HCT116 (cell line): ENCODE measurements at regions not wholly inside any gene's neighbourhood (a gene's known extent, or its start where the extent isn't known, plus 50 kb on each side); places are given as distances from the start of the nearest gene placed in this dataset.

Experiments
- ATAC-seq: fragments of 200-7000 bp; cut with Tn5 transposase; 2 replicates; pipeline ENCODE4 v1.9.1; 2020; ENCODE audit warnings: mild to moderate bottlenecking, moderate library complexity
- BruUV-seq: library from RNA; stranded (reverse); fragments of 400-500 nt; replicated peaks from 2 replicates; lab custom pipeline; 2021; lab: Mats Ljungman, UMichigan
- CTCF ChIA-PET: fragments of 300-600 bp; sonication (Branson Sonifier 250); formaldehyde crosslinking; loops from one replicate; lab custom pipeline; 2021; ENCODE audit warnings: antibody characterized with exemption; lab: Charles Lee
- POLR2A ChIA-PET: fragments of 300-600, 350-600 bp; sonication (Branson Sonifier 250); formaldehyde crosslinking; loops from one replicate; lab custom pipeline; 2021; ENCODE audit warnings: antibody characterized with exemption; lab: Charles Lee
- RAD21 ChIA-PET, 2 experiments: fragments of 300-600 bp; sonication (Branson Sonifier 250); formaldehyde crosslinking; loops; one replicate each; lab custom pipeline; 2023; ENCODE audit warnings: low total read pairs in 2 of 2; ENCODE audit not compliant: uncharacterized antibody in 2 of 2, unreplicated experiment in 2 of 2, low non-redundant PET in 1 of 2; lab: Charles Lee
- DNase-seq: peaks from one replicate; pipeline ENCODE4 v3.0.0-alpha.2; 2010; ENCODE audit warnings: low read depth, low spot score
- H2AFZ ChIP-seq: fragments of 200-600 bp; shearing (Covaris generic), sonication (generic); 2 replicates; pipeline ENCODE4 v1.6.1; 2017; ENCODE audit warnings: low read depth, mixed run types, mixed read lengths, antibody characterized with exemption, low read length; ENCODE audit not compliant: poor library complexity, severe bottlenecking
- H3K27ac ChIP-seq: 2 replicates; pipeline ENCODE4 v1.5.1; 2012; ENCODE audit warnings: low read depth, low read length
- H3K27me3 ChIP-seq: fragments of 200-600 bp; sonication (generic); 2 replicates; pipeline ENCODE4 v1.6.1; 2016; ENCODE audit warnings: mixed run types, low read length, mixed read lengths; ENCODE audit not compliant: insufficient read depth
- H3K36me3 ChIP-seq, 2 experiments: fragments of 200-500 bp in 1 of 2; fragments of 200-600 bp in 1 of 2; sonication (Bioruptor generic) in 1 of 2; sonication (generic) in 1 of 2; 2 replicates each; pipeline versions ENCODE4 v1.5.1 to v1.6.1; 2014 to 2016; ENCODE audit warnings: low read length in 2 of 2, inconsistent platforms in 1 of 2, mixed read lengths in 1 of 2, mixed run types in 1 of 2; ENCODE audit not compliant: insufficient read depth in 2 of 2, control insufficient read depth in 1 of 2
- H3K4me1 ChIP-seq, 2 experiments: fragments of 200-600 bp in 1 of 2; sonication (generic) in 1 of 2; 2 replicates each; pipeline versions ENCODE4 v1.5.1 to v1.6.1; 2012 to 2017; ENCODE audit warnings: low read length in 2 of 2, inconsistent platforms in 1 of 2, mild to moderate bottlenecking in 1 of 2, mixed read lengths in 1 of 2, mixed run types in 1 of 2, moderate library complexity in 1 of 2; ENCODE audit not compliant: insufficient read depth in 2 of 2, control insufficient read depth in 1 of 2
- H3K4me2 ChIP-seq: fragments of 200-600 bp; sonication (generic); 2 replicates; pipeline ENCODE4 v1.6.1; 2017; ENCODE audit warnings: mixed run types, low read length, mixed read lengths
- H3K4me3 ChIP-seq, 2 experiments: fragments of 200-600 bp in 1 of 2; sonication (generic) in 1 of 2; replicated peaks in 1 of 2; 2 replicates each; pipeline ENCODE4 v1.5.1; 2011 to 2016; ENCODE audit warnings: low read length in 2 of 2, control low read depth in 1 of 2, low read depth in 1 of 2, mild to moderate bottlenecking in 1 of 2, mixed read lengths in 1 of 2, mixed run types in 1 of 2
- H3K79me2 ChIP-seq: fragments of 200-600 bp; sonication (generic); 2 replicates; pipeline ENCODE4 v1.6.1; 2017; ENCODE audit warnings: mild to moderate bottlenecking, mixed run types, low read length, moderate library complexity, mixed read lengths; ENCODE audit not compliant: insufficient read depth
- H3K9ac ChIP-seq: fragments of 200-600 bp; sonication (generic); 2 replicates; pipeline ENCODE4 v1.6.1; 2016; ENCODE audit warnings: low read length, mixed read lengths
- H3K9me2 ChIP-seq: fragments of 200-600 bp; sonication (generic), shearing (Covaris generic); 2 replicates; pipeline ENCODE4 v1.6.1; 2017; ENCODE audit warnings: mixed run types, mild to moderate bottlenecking, moderate library complexity; ENCODE audit not compliant: insufficient read depth
- H3K9me3 ChIP-seq, 2 experiments: fragments of 200-500 bp in 1 of 2; fragments of 200-600 bp in 1 of 2; sonication (Bioruptor generic) in 1 of 2; sonication (generic) in 1 of 2; 2 replicates each; pipeline ENCODE4 v1.6.1; 2014 to 2017; ENCODE audit warnings: low read length in 2 of 2, mixed read lengths in 2 of 2, inconsistent platforms in 1 of 2, low read depth in 1 of 2, mild to moderate bottlenecking in 1 of 2, mixed run types in 1 of 2, moderate library complexity in 1 of 2; ENCODE audit not compliant: control insufficient read depth in 1 of 2, insufficient read depth in 1 of 2
- H4K20me1 ChIP-seq: fragments of 200-600 bp; sonication (generic), shearing (Covaris generic); 2 replicates; pipeline ENCODE4 v1.6.1; 2017; ENCODE audit warnings: mixed run types, mild to moderate bottlenecking, moderate library complexity; ENCODE audit not compliant: insufficient read depth
- CBX3 ChIP-seq: IDR thresholded peaks from 2 replicates; pipeline ENCODE4 v1.6.1; 2012; ENCODE audit warnings: low read depth
- EGR1 ChIP-seq: IDR thresholded peaks from 2 replicates; pipeline ENCODE4 v1.6.1; 2012; ENCODE audit warnings: low read depth
- ELF1 ChIP-seq: IDR thresholded peaks from 2 replicates; pipeline ENCODE4 v1.6.1; 2012; ENCODE audit warnings: low read depth, borderline replicate concordance
- REST ChIP-seq: IDR thresholded peaks from 2 replicates; pipeline ENCODE4 v1.6.1; 2012; ENCODE audit warnings: low read depth
- SP1 ChIP-seq: IDR thresholded peaks from 2 replicates; pipeline ENCODE4 v1.6.1; 2012; ENCODE audit warnings: low read depth
- SRF ChIP-seq: IDR thresholded peaks from 2 replicates; pipeline ENCODE4 v1.6.1; 2012; ENCODE audit warnings: low read depth
- YY1 ChIP-seq: IDR thresholded peaks from 2 replicates; pipeline ENCODE4 v1.6.1; 2011; ENCODE audit warnings: low read length, low read depth, moderate library complexity, mild to moderate bottlenecking; ENCODE audit not compliant: insufficient replicate concordance; ENCODE audit errors: extremely low read depth
- ZNF274 ChIP-seq: fragments of 200-500 bp; sonication (Bioruptor generic); IDR thresholded peaks from 2 replicates; pipeline ENCODE4 v1.6.1; 2014; ENCODE audit warnings: mild to moderate bottlenecking, low read depth, low read length, inconsistent platforms
- intact Hi-C: fragments of 100-400 bp; cut with micrococcal nuclease; formaldehyde crosslinking; loops from 2 replicates; pipeline ENCODE4 v1.10.0; 2022

- intact Hi-C loops: no loop called here
- Histone ChIP-seq H3K4me3 (no peak overlapping the region), H3K36me3 (no peaks in the 10 kb centered on the region), H3K4me2 (no peak overlapping the region), H4K20me1 (no peaks in the 10 kb centered on the region), H3K27me3 (no peaks in the 10 kb centered on the region), H3K27ac (no peak overlapping the region), H3K9me2 (no peaks in the 10 kb centered on the region), H3K9me3 (no peaks in the 10 kb centered on the region), H3K4me1 (no peaks in the 10 kb centered on the region), H2AFZ (no peak overlapping the region), H3K79me2 (no peaks in the 10 kb centered on the region), H3K9ac (no peak overlapping the region)
- ChIA-PET RAD21 (no interaction called here), CTCF (no interaction called here), POLR2A (no interaction called here)
- ATAC-seq (no peak), DNase-seq (no peak)
- BruUV-seq: no TSS peak
- TF ChIP-seq REST: no peak
- no peak for TF ChIP-seq SP1
- no peak for TF ChIP-seq EGR1
- TF ChIP-seq ZNF274: no peak
- no peak for TF ChIP-seq YY1
- TF ChIP-seq CBX3: no peak
- TF ChIP-seq SRF: no peak
- no peak for TF ChIP-seq ELF1
Observed at GRCh38 chr13:51525567-51526167, 58.6 kb upstream of the WDFY2 start.
